ENCODE measurements at regions not wholly inside any gene's neighbourhood (a gene's known extent, or its start where the extent isn't known, plus 50 kb on each side); places are given as distances from the start of the nearest gene placed in this dataset.

GRCh38 chr18:3360211-3360610, 89.8 kb upstream of the TGIF1 start:
- no peak for DNase-seq

GRCh38 chr18:3367491-3368091, 82.4 kb upstream of the TGIF1 start:
- DNase-seq = no peak

- no peak for DNase-seq
These were observed 81.8 kb upstream of the TGIF1 start for GRCh38 chr18:3368193-3368592.

GRCh38 chr18:3379685-3380084, 70.3 kb upstream of the TGIF1 start:
- no peak for DNase-seq

- DNase-seq = no peak
These were observed 69.5 kb upstream of the TGIF1 start for GRCh38 chr18:3380384-3380961.

- peak; percentile 72 for DNase-seq
These were observed 66.5 kb upstream of the TGIF1 start for GRCh38 chr18:3383381-3383915.

GRCh38 chr18:3384664-3385563, 65.1 kb upstream of the TGIF1 start:
- no peak for DNase-seq

- DNase-seq = no peak
These were observed 61.6 kb upstream of the TGIF1 start for GRCh38 chr18:3388323-3388722.

GRCh38 chr18:3388980-3389379, 61.0 kb upstream of the TGIF1 start:
- DNase-seq = no peak

- no peak for DNase-seq
These were observed 60.0 kb upstream of the TGIF1 start for GRCh38 chr18:3389977-3390376.

GRCh38 chr18:3391704-3392466, 58.1 kb upstream of the TGIF1 start:
- DNase-seq = no peak

- DNase-seq = no peak
These were observed 57.5 kb upstream of the TGIF1 start for GRCh38 chr18:3392467-3392855.

GRCh38 chr18:3394648-3395047, 55.3 kb upstream of the TGIF1 start:
- DNase-seq = no peak

- DNase-seq = no peak
These were observed 54.5 kb upstream of the TGIF1 start for GRCh38 chr18:3395466-3395865.

- no peak for DNase-seq
These were observed 52.8 kb upstream of the TGIF1 start for GRCh38 chr18:3397031-3397750.

- no peak for DNase-seq
These were observed 52.2 kb upstream of the TGIF1 start for GRCh38 chr18:3397786-3398185.

All from NCI-H1417 treated with DMSO at 0.1 percent for 48 hours (cell line).